H1 (cell line): ENCODE measurements at regions not wholly inside any gene's neighbourhood (a gene's known extent, or its start where the extent isn't known, plus 50 kb on each side); places are given as distances from the start of the nearest gene placed in this dataset.
A peak's percentile ranks its signal among the peaks of the same experiment; 100 is the strongest.

Source experiments
- CTCF ChIA-PET: fragments of 300-600 bp; sonication (Branson Sonifier 250); formaldehyde crosslinking; loops from one replicate; lab custom pipeline; 2021; ENCODE audit not compliant: partially characterized antibody; lab: Charles Lee
- POLR2A ChIA-PET: fragments of 300-600 bp; sonication (Branson Sonifier 250); formaldehyde crosslinking; loops from one replicate; lab custom pipeline; 2021; ENCODE audit warnings: inconsistent platforms; ENCODE audit not compliant: partially characterized antibody; lab: Charles Lee
- DNase-seq, 2 experiments: peaks; one replicate each; pipeline versions ENCODE4 v3.0.0 to v3.0.0-alpha.2; 2010 to 2022; ENCODE audit warnings: low spot score in 2 of 2, low read depth in 1 of 2, mixed read lengths in 1 of 2
- FAIRE-seq: peaks from 2 replicates; lab custom pipeline; 2011; peaks lifted over from hg19 to GRCh38; lab: Jason Lieb, UNC
- H2AFZ ChIP-seq: 2 replicates; pipeline ENCODE4 v1.8.1; 2012; ENCODE audit warnings: low read length, inconsistent platforms
- H2AK5ac ChIP-seq: 2 replicates; pipeline ENCODE4 v1.6.1; 2013; ENCODE audit warnings: low read depth, low read length
- H2BK120ac ChIP-seq: replicated peaks from 2 replicates; pipeline ENCODE3; 2013; ENCODE audit warnings: low read depth, low read length, inconsistent platforms
- H2BK12ac ChIP-seq: 2 replicates; pipeline ENCODE4 v1.6.1; 2013; ENCODE audit warnings: low read depth, low read length
- H2BK15ac ChIP-seq: 2 replicates; pipeline ENCODE4 v1.6.1; 2013; ENCODE audit warnings: low read length
- H2BK20ac ChIP-seq: 2 replicates; pipeline ENCODE4 v1.6.1; 2013; ENCODE audit warnings: low read length
- H2BK5ac ChIP-seq: 2 replicates; pipeline ENCODE4 v1.6.1; 2013; ENCODE audit warnings: low read depth, low read length
- H3K14ac ChIP-seq: 2 replicates; pipeline ENCODE4 v1.6.1; 2013; ENCODE audit warnings: inconsistent platforms; ENCODE audit not compliant: insufficient read length
- H3K18ac ChIP-seq: 2 replicates; pipeline ENCODE4 v1.6.1; 2013; ENCODE audit warnings: low read length; ENCODE audit errors: extremely low read depth
- H3K23ac ChIP-seq: 2 replicates; pipeline ENCODE4 v1.6.1; 2013; ENCODE audit warnings: inconsistent platforms; ENCODE audit not compliant: insufficient read length
- H3K23me2 ChIP-seq: 2 replicates; pipeline ENCODE4 v1.6.1; 2013; ENCODE audit warnings: low read depth, low read length
- H3K27ac ChIP-seq: 2 replicates; pipeline ENCODE4 v1.6.1; 2011; ENCODE audit warnings: low read depth, low read length, inconsistent platforms
- H3K27me3 ChIP-seq, 4 experiments: replicated peaks in 1 of 4; 1 replicate in 1 of 4; 2 replicates in 3 of 4; pipeline versions ENCODE4 v1.6.1 to v1.8.1; 2011 to 2013; ENCODE audit warnings: low read length in 3 of 4, mild to moderate bottlenecking in 3 of 4, inconsistent platforms in 2 of 4, mixed read lengths in 2 of 4, moderate library complexity in 1 of 4; ENCODE audit not compliant: control insufficient read depth in 3 of 4, insufficient read depth in 3 of 4; ENCODE audit errors: extremely low read depth in 1 of 4
- H3K36me3 ChIP-seq, 4 experiments: 2 replicates each; pipeline versions ENCODE4 v1.6.1 to v1.8.1; 2011 to 2013; ENCODE audit warnings: mild to moderate bottlenecking in 4 of 4, low read length in 3 of 4, moderate library complexity in 2 of 4, control low read depth in 1 of 4, inconsistent platforms in 1 of 4; ENCODE audit not compliant: insufficient read depth in 4 of 4, control insufficient read depth in 2 of 4
- H3K4ac ChIP-seq: replicated peaks from 2 replicates; pipeline ENCODE3; 2013; ENCODE audit warnings: low read length, low read depth, mixed read lengths, inconsistent platforms; ENCODE audit not compliant: insufficient read length
- H3K4me1 ChIP-seq, 4 experiments: replicated peaks in 1 of 4; 1 replicate in 1 of 4; 2 replicates in 3 of 4; pipeline versions ENCODE4 v1.6.1 to v1.8.1; 2011 to 2013; ENCODE audit warnings: low read length in 3 of 4, inconsistent platforms in 2 of 4, mixed read lengths in 1 of 4; ENCODE audit not compliant: insufficient read depth in 4 of 4, control insufficient read depth in 3 of 4
- H3K4me2 ChIP-seq, 2 experiments: 2 replicates each; pipeline versions ENCODE4 v1.6.1 to v1.8.1; 2011 to 2013; ENCODE audit warnings: low read depth in 2 of 2, low read length in 2 of 2, control low read depth in 1 of 2, inconsistent platforms in 1 of 2, mild to moderate bottlenecking in 1 of 2; ENCODE audit not compliant: insufficient read depth in 1 of 2
- H3K4me3 ChIP-seq, 4 experiments: fragments of 200-600, 300-600 bp in 1 of 4; sonication (generic), shearing (Covaris generic), sonication (Bioruptor Twin) in 1 of 4; 2 replicates each; pipeline versions ENCODE4 v1.5.1 to v1.8.1; 2011 to 2016; ENCODE audit warnings: low read length in 4 of 4, low read depth in 3 of 4, control low read depth in 2 of 4, inconsistent platforms in 2 of 4, mild to moderate bottlenecking in 2 of 4, mixed read lengths in 1 of 4, moderate library complexity in 1 of 4; ENCODE audit not compliant: insufficient read depth in 2 of 4; ENCODE audit errors: extremely low read depth in 1 of 4
- H3K56ac ChIP-seq: replicated peaks from 2 replicates; pipeline ENCODE3; 2013; ENCODE audit warnings: low read depth, mild to moderate bottlenecking, mixed read lengths, low read length, inconsistent platforms; ENCODE audit not compliant: insufficient read length
- H3K79me1 ChIP-seq: 2 replicates; pipeline ENCODE4 v1.6.1; 2013; ENCODE audit warnings: low read depth, low read length, control low read depth
- H3K79me2 ChIP-seq, 2 experiments: 2 replicates each; pipeline versions ENCODE4 v1.6.1 to v1.8.1; 2012 to 2013; ENCODE audit warnings: low read length in 2 of 2, mild to moderate bottlenecking in 2 of 2, inconsistent platforms in 1 of 2; ENCODE audit not compliant: insufficient read depth in 2 of 2, control insufficient read depth in 1 of 2
- H3K9ac ChIP-seq, 4 experiments: replicated peaks in 1 of 4; 1 replicate in 1 of 4; 2 replicates in 3 of 4; pipeline versions ENCODE4 v1.6.1 to v1.8.1; 2011 to 2013; ENCODE audit warnings: low read depth in 3 of 4, low read length in 3 of 4, control low read depth in 2 of 4, mild to moderate bottlenecking in 2 of 4, moderate library complexity in 2 of 4, inconsistent platforms in 1 of 4; ENCODE audit errors: extremely low read depth in 1 of 4
- H3K9me3 ChIP-seq, 2 experiments: 2 replicates each; pipeline versions ENCODE4 v1.6.1 to v1.8.1; 2012 to 2013; ENCODE audit warnings: mild to moderate bottlenecking in 2 of 2, moderate library complexity in 2 of 2, control low read depth in 1 of 2, inconsistent platforms in 1 of 2, low read depth in 1 of 2, low read length in 1 of 2, mixed read lengths in 1 of 2; ENCODE audit not compliant: insufficient read depth in 2 of 2
- H4K20me1 ChIP-seq, 2 experiments: replicated peaks in 1 of 2; 2 replicates each; pipeline versions ENCODE3 to v1.8.1; 2011 to 2013; ENCODE audit warnings: inconsistent platforms in 2 of 2, low read length in 2 of 2, mild to moderate bottlenecking in 1 of 2; ENCODE audit not compliant: insufficient read depth in 2 of 2, control insufficient read depth in 1 of 2
- H4K5ac ChIP-seq: 2 replicates; pipeline ENCODE4 v1.6.1; 2013; ENCODE audit warnings: low read length, low read depth, mixed read lengths, inconsistent platforms; ENCODE audit not compliant: insufficient read length
- H4K8ac ChIP-seq: 2 replicates; pipeline ENCODE4 v1.8.0; 2013; ENCODE audit warnings: mild to moderate bottlenecking, moderate library complexity, low read length, inconsistent platforms; ENCODE audit not compliant: insufficient read depth; ENCODE audit errors: extremely low read depth
- H4K91ac ChIP-seq: replicated peaks from 2 replicates; pipeline ENCODE3; 2013; ENCODE audit warnings: low read length, mixed read lengths, inconsistent platforms; ENCODE audit not compliant: insufficient read length
- BACH1 ChIP-seq: IDR thresholded peaks from 2 replicates; pipeline ENCODE4 v1.6.1; 2012; ENCODE audit warnings: low read length, improper control_type of control experiment
- CHD2 ChIP-seq: IDR thresholded peaks from 2 replicates; pipeline ENCODE4 v1.6.1; 2012; ENCODE audit warnings: low read length, improper control_type of control experiment
- EGR1 ChIP-seq: IDR thresholded peaks from 2 replicates; pipeline ENCODE4 v1.6.1; 2011; ENCODE audit warnings: low read depth, low read length, borderline replicate concordance
- SRF ChIP-seq: IDR thresholded peaks from 2 replicates; pipeline ENCODE4 v1.6.1; 2011; ENCODE audit warnings: mild to moderate bottlenecking, low read depth, low read length, moderate library complexity
- TAF1 ChIP-seq: IDR thresholded peaks from 2 replicates; pipeline ENCODE4 v1.6.1; 2011; ENCODE audit warnings: mild to moderate bottlenecking, low read depth, low read length
- WGBS, 2 experiments: shearing (Covaris generic) in 1 of 2; methylation state at CpG; one replicate each; pipeline versions ENCODE4 v1.1.6 to v1.1.7; 2013 to 2015; ENCODE audit warnings: low lambda C conversion rate in 2 of 2, mixed read lengths in 2 of 2, inconsistent platforms in 1 of 2, low coverage in 1 of 2, missing lambda C conversion rate in 1 of 2; ENCODE audit not compliant: insufficient replicate concordance in 2 of 2, insufficient coverage in 1 of 2, insufficient read length in 1 of 2; ENCODE audit errors: extremely low coverage in 1 of 2, missing lambda C conversion rate in 1 of 2; 5-methylcytosine and 5-hydroxymethylcytosine counted together

DNA sequence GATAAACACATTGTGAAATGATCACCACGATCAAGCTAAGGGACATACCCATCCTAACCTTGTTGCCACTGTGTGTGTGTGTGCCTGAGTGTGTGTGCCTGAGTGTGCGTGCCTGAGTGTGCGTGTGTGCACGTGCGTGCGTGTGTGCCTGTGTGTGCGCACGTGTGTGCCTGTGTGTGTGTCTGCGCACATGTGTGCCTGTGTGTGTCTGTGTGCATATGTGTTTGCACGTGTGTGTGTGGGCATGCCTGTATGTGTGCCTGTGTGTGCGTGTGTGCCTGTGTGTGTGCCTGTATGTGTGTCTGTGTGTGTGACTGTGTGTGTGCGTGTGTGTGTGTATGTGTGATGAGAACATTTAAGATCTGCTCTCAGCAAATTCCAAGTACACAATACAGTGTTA lies 244.1 kb upstream of the DPP6 start:
- no peaks in the 10 kb centered on the region for H3K79me2 ChIP-seq
- H2AK5ac ChIP-seq, result peak overlapping the region; percentile 5; the same call in 1 of the 2 replicates
- no peak for FAIRE-seq

More for the DNA sequence above, 244.1 kb upstream of the DPP6 start:
- H3K79me1 ChIP-seq, result no peaks in the 10 kb centered on the region
- no peak overlapping the region for H3K4me3 ChIP-seq
- no peak overlapping the region for H4K8ac ChIP-seq
- 91% methylated on average over 12 of the region's 12 CpGs; no CpG with 5 or more reads in 1 of the 2 experiments for WGBS, 2 experiments
- ChIA-PET CTCF (interaction anchor here (1.1 kb wide), 1 partner anchor 71 kb away, joined by 5 read pairs; no protein-coding TSS in a partner anchor), POLR2A (no interaction called here)
- no peak overlapping the region for H3K4ac ChIP-seq
- no peak overlapping the region for H3K4me2 ChIP-seq
- no peak overlapping the region for H2AFZ ChIP-seq
- no peak overlapping the region for H2BK15ac ChIP-seq
- no peak overlapping the region for H3K27ac ChIP-seq
- no peak overlapping the region for H3K56ac ChIP-seq
- no peak overlapping the region for H3K18ac ChIP-seq
- TF ChIP-seq TAF1 (no peak), SRF (no peak), BACH1 (no peak), EGR1 (no peak), CHD2 (no peak)
- peaks cover 0 to 3% of the 10 kb centered on the region in 2 experiments for H4K20me1 ChIP-seq
- no peak overlapping the region for H4K5ac ChIP-seq
- no peak overlapping the region for H2BK12ac ChIP-seq
- no peaks in the 10 kb centered on the region for H3K4me1 ChIP-seq
- no peaks in the 10 kb centered on the region for H3K23me2 ChIP-seq
- H2BK20ac ChIP-seq, result no peak overlapping the region
- H3K36me3 ChIP-seq, result no peaks in the 10 kb centered on the region
- no peak overlapping the region for H3K9ac ChIP-seq
- no peak overlapping the region for H2BK120ac ChIP-seq
- H3K27me3 ChIP-seq, result no peaks in the 10 kb centered on the region
- H2BK5ac ChIP-seq, result no peak overlapping the region
- H3K23ac ChIP-seq, result no peak overlapping the region
- H3K9me3 ChIP-seq, result peaks cover 3 to 4% of the 10 kb centered on the region in 2 experiments; a peak in 1 of 4 replicates
- H4K91ac ChIP-seq, result no peak overlapping the region
- H3K14ac ChIP-seq, result no peak overlapping the region
- DNase-seq, result no peak
